ENCODE measurements at regions not wholly inside any gene's neighbourhood (a gene's known extent, or its start where the extent isn't known, plus 50 kb on each side); places are given as distances from the start of the nearest gene placed in this dataset.

GRCh38 chr4:29213020-29213419, 1507.1 kb upstream of the PCDH7 start:
- no peak for DNase-seq (ENCODE audit: low spot score)
- H3K9me3 Mint-ChIP-seq: no peaks in the 10 kb centered on the region
- H3K9me2 ChIP-seq (ENCODE audit: insufficient read depth): 0 out of 2 replicates have a peak, but pooled peaks cover 3% of the 10 kb centered on the region
- no peak for ATAC-seq
- H3K36me3 ChIP-seq (ENCODE audit: insufficient read depth): no peaks in the 10 kb centered on the region
- H3K27ac ChIP-seq (ENCODE audit: low read depth): no peak overlapping the region
- TF ChIP-seq EZH2 (IDR thresholded peaks at IDR 0.05; ENCODE audit: low read depth, unreplicated experiment): no peak
- TF ChIP-seq ZNF462 (CRISPR knock-in tag; IDR thresholded peaks at IDR 0.05): no peak
- TF ChIP-seq NANOG (IDR thresholded peaks at IDR 0.05; ENCODE audit: borderline replicate concordance): no peak
- TF ChIP-seq JUNB (IDR thresholded peaks at IDR 0.05; ENCODE audit: unreplicated experiment): no peak
- TF ChIP-seq ZNF331 (CRISPR knock-in tag; IDR thresholded peaks at IDR 0.05; ENCODE audit: low read depth): no peak
- no peak for TF ChIP-seq EZH2phosphoT487 (IDR thresholded peaks at IDR 0.05; ENCODE audit: unreplicated experiment)
- TF ChIP-seq REST (IDR thresholded peaks at IDR 0.05; ENCODE audit: unreplicated experiment): no peak
- no peak for TF ChIP-seq ETS1 (IDR thresholded peaks at IDR 0.05)
- TF ChIP-seq CREB1 (CRISPR knock-in tag; IDR thresholded peaks at IDR 0.05; ENCODE audit: low read depth): no peak
- TF ChIP-seq STAT1 (IDR thresholded peaks at IDR 0.05; ENCODE audit: unreplicated experiment): no peak
- TF ChIP-seq POLR2AphosphoS5 (IDR thresholded peaks at IDR 0.05; ENCODE audit: low read depth): no peak
- no peak for TF ChIP-seq ZNF114 (CRISPR knock-in tag; IDR thresholded peaks at IDR 0.05)
- TF ChIP-seq CTCF (conservative IDR thresholded peaks at IDR 0.05; ENCODE audit: low read depth in 2 of 2): no peak
- no peaks in the 10 kb centered on the region for H3K79me2 ChIP-seq (replicated peaks; ENCODE audit: insufficient read depth)
- H3F3A ChIP-seq (replicated peaks; ENCODE audit: low read depth): no peaks in the 10 kb centered on the region
- H3K4me1 ChIP-seq (ENCODE audit: insufficient read depth): no peaks in the 10 kb centered on the region
- H4K20me1 ChIP-seq (replicated peaks; ENCODE audit: insufficient read depth): no peaks in the 10 kb centered on the region
- no peak overlapping the region for H3K4me3 Mint-ChIP-seq
- H3K27me3 ChIP-seq (ENCODE audit: insufficient read depth): no peaks in the 10 kb centered on the region
- H3K4me2 ChIP-seq: no peak overlapping the region
- H2AFZ ChIP-seq: no peak overlapping the region
- H3K36me3 Mint-ChIP-seq (ENCODE audit: low read depth): no peaks in the 10 kb centered on the region
- no peaks in the 10 kb centered on the region for H3K4me1 Mint-ChIP-seq
- no peak overlapping the region for H3K27ac Mint-ChIP-seq
- H3K27me3 Mint-ChIP-seq (ENCODE audit: insufficient read depth, low read depth, poor library complexity): no peaks in the 10 kb centered on the region
- no peak overlapping the region for H3K4me3 ChIP-seq
